Lung (tissue), 11 donors: ENCODE measurements at regions not wholly inside any gene's neighbourhood (a gene's known extent, or its start where the extent isn't known, plus 50 kb on each side); places are given as distances from the start of the nearest gene placed in this dataset.

Experiments used
- ATAC-seq: fragments of 200-7000 bp; cut with Tn5 transposase; one replicate; pipeline ENCODE4 v1.9.1; 2020; ENCODE audit warnings: moderate number of reproducible peaks; ENCODE audit not compliant: insufficient read depth, low FRiP score
- DNase-seq, 3 donors: peaks; one replicate each; pipeline ENCODE4 v3.0.0-alpha.2; 2013 to 2017
- H3K27ac ChIP-seq, 2 donors: one replicate each; pipeline ENCODE4 v1.5.1; 2013; ENCODE audit warnings: mild to moderate bottlenecking in 2 of 2, moderate library complexity in 2 of 2, control low read depth in 1 of 2, inconsistent platforms in 1 of 2, low read depth in 1 of 2, low read length in 1 of 2
- H3K27me3 ChIP-seq, 3 donors: one replicate each; pipeline ENCODE4 v1.5.1; 2013; ENCODE audit warnings: low read length in 2 of 3; ENCODE audit not compliant: control insufficient read depth in 3 of 3, insufficient read depth in 3 of 3
- H3K36me3 ChIP-seq, 4 donors: one replicate each; pipeline ENCODE4 v1.5.1; 2013; ENCODE audit warnings: low read length in 4 of 4, mild to moderate bottlenecking in 1 of 4, moderate library complexity in 1 of 4; ENCODE audit not compliant: control insufficient read depth in 4 of 4, insufficient read depth in 4 of 4
- H3K4me1 ChIP-seq, 5 donors: one replicate each; pipeline ENCODE4 v1.5.1; 2013; ENCODE audit warnings: low read length in 5 of 5, mild to moderate bottlenecking in 2 of 5, moderate library complexity in 1 of 5; ENCODE audit not compliant: control insufficient read depth in 5 of 5, insufficient read depth in 5 of 5
- H3K4me3 ChIP-seq: one replicate; pipeline ENCODE4 v1.5.1; 2013; ENCODE audit warnings: mild to moderate bottlenecking, control low read depth, moderate library complexity
- H3K9ac ChIP-seq, 2 donors: one replicate each; pipeline ENCODE4 v1.5.1; 2013; ENCODE audit warnings: low read length in 2 of 2, control low read depth in 1 of 2; ENCODE audit not compliant: insufficient read depth in 1 of 2
- H3K9me3 ChIP-seq, 4 donors: one replicate each; pipeline ENCODE4 v1.5.1; 2013; ENCODE audit warnings: low read length in 3 of 4, mild to moderate bottlenecking in 1 of 4, moderate library complexity in 1 of 4; ENCODE audit not compliant: control insufficient read depth in 4 of 4, insufficient read depth in 3 of 4
- WGBS, 2 donors: extraction: QIAGEN DNeasy Blood & Tissue Kit; methylation state at CpG; one replicate each; pipeline ENCODE4 v1.1.7; 2013; 5-methylcytosine and 5-hydroxymethylcytosine counted together
- TF ChIP-seq, protein P1 (sequence below): IDR thresholded peaks from 2 replicates; pipeline ENCODE4 v1.5.1; 2012; ENCODE audit warnings: mild to moderate bottlenecking; ENCODE audit errors: control extremely low read depth, extremely low read depth
- donor health status: control.
- donor health status: control.
- donor health status: Bipolar disorder and iron deficiency.
- donor health status: healthy.
- donor health status: DM: yes; HTN: yes; CAD: no.

GRCh38 chr15:46270481-46271147 lies 635.8 kb downstream of the SQOR start:
- TF ChIP-seq, protein P1, sequence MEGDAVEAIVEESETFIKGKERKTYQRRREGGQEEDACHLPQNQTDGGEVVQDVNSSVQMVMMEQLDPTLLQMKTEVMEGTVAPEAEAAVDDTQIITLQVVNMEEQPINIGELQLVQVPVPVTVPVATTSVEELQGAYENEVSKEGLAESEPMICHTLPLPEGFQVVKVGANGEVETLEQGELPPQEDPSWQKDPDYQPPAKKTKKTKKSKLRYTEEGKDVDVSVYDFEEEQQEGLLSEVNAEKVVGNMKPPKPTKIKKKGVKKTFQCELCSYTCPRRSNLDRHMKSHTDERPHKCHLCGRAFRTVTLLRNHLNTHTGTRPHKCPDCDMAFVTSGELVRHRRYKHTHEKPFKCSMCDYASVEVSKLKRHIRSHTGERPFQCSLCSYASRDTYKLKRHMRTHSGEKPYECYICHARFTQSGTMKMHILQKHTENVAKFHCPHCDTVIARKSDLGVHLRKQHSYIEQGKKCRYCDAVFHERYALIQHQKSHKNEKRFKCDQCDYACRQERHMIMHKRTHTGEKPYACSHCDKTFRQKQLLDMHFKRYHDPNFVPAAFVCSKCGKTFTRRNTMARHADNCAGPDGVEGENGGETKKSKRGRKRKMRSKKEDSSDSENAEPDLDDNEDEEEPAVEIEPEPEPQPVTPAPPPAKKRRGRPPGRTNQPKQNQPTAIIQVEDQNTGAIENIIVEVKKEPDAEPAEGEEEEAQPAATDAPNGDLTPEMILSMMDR: no peak
- WGBS, 2 donors: 84 to 89% methylated on average over 5 of the region's 5 CpGs
- H3K9me3 ChIP-seq: no peaks in the 10 kb centered on the region
- no peak for ATAC-seq
- H3K36me3 ChIP-seq: no peaks in the 10 kb centered on the region
- no peak overlapping the region for H3K9ac ChIP-seq
- H3K27me3 ChIP-seq: no peaks in the 10 kb centered on the region
- H3K4me3 ChIP-seq: no peak overlapping the region
- no peak overlapping the region for H3K27ac ChIP-seq
- H3K4me1 ChIP-seq: no peaks in the 10 kb centered on the region
- no peak for DNase-seq

GRCh38 chr15:46275701-46276100 lies 640.9 kb downstream of the SQOR start:
- Histone ChIP-seq H3K4me1 (peaks cover 0 to 22% (median 0%) of the 10 kb centered on the region in 5 donors), H3K27me3 (no peaks in the 10 kb centered on the region), H3K4me3 (no peak overlapping the region), H3K9ac (no peak overlapping the region), H3K27ac (no peak overlapping the region), H3K9me3 (no peaks in the 10 kb centered on the region), H3K36me3 (no peaks in the 10 kb centered on the region)
- ATAC-seq (no peak), DNase-seq (no peak)
- TF ChIP-seq, protein P1: no peak
- 88% methylated on average over 1 of the region's 1 CpG for WGBS, 2 donors

DNA sequence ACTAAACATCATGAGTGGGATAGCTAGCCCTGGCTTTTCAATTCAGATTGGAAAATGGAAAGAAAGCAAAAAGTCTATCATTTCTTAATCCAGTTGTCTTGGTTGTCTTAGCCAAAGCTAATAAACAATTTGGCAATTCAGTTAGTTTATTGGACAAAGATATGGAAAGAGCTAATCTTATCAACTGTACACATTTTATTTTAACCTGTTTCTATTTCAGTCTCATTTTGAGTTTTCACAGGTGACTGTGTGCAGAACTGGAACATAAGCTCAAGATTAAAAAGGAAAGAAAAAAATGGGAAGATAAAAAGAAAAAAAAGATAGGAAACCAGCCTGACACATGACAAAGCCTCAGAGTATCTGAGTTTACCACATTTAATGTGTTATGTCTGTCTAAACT lies 642.6 kb downstream of the SQOR start:
- H3K4me1 ChIP-seq: peaks cover 0 to 22% (median 0%) of the 10 kb centered on the region in 5 donors
- no peak overlapping the region for H3K4me3 ChIP-seq
- H3K27me3 ChIP-seq: no peaks in the 10 kb centered on the region
- H3K9ac ChIP-seq: no peak overlapping the region
- H3K27ac ChIP-seq: no peak overlapping the region
- no peaks in the 10 kb centered on the region for H3K9me3 ChIP-seq
- ATAC-seq (no peak), DNase-seq (no peak)
- TF ChIP-seq, protein P1: no peak
- H3K36me3 ChIP-seq: no peaks in the 10 kb centered on the region

DNA sequence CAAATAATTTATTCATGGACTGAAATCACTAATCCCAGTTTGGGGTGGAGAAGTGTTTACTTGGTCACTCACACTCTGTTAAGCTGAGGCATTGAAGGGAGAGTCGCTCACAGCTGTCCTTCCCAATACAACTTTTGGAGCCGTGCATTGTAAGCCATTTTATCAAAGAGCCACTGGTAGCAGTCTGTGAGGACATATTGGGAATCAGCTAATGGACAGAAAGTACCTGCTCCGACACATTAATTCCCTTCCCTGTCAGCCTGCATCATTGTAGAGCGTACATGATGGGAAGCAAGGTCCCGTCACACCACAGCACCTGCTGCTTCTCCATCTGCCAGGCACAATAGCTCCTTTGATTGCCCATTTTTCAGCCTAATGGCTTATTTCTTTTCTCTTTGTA lies 643.2 kb downstream of the SQOR start:
- no peak overlapping the region for H3K27ac ChIP-seq
- ATAC-seq: no peak
- H3K27me3 ChIP-seq: no peaks in the 10 kb centered on the region
- no peak overlapping the region for H3K4me3 ChIP-seq
- peak in 1 of 3 donors; percentile 19 for DNase-seq
- H3K9me3 ChIP-seq: no peaks in the 10 kb centered on the region
- 81 to 86% methylated on average over 5 of the region's 5 CpGs for WGBS, 2 donors
- peaks cover 0 to 28% (median 0%) of the 10 kb centered on the region in 5 donors for H3K4me1 ChIP-seq
- no peaks in the 10 kb centered on the region for H3K36me3 ChIP-seq
- no peak overlapping the region for H3K9ac ChIP-seq
- TF ChIP-seq, protein P1: no peak
